AG08396 (cell line): ENCODE measurements at regions not wholly inside any gene's neighbourhood (a gene's known extent, or its start where the extent isn't known, plus 50 kb on each side); places are given as distances from the start of the nearest gene placed in this dataset.

ENCODE experiments used
- DNase-seq: peaks from one replicate; pipeline ENCODE4 v3.0.0; 2012; ENCODE audit warnings: low spot score, mixed read lengths

GRCh38 chr4:18389115-18389514 lies 367.6 kb upstream of the LCORL start:
- DNase-seq = no peak

- DNase-seq = no peak
Measured at GRCh38 chr4:18388039-18388438, 366.5 kb upstream of the LCORL start.

- no peak for DNase-seq
Measured at GRCh38 chr4:18381186-18381585, 359.6 kb upstream of the LCORL start.

GRCh38 chr4:18369561-18369960 lies 348.0 kb upstream of the LCORL start:
- no peak for DNase-seq

GRCh38 chr4:18366892-18367291 lies 345.3 kb upstream of the LCORL start:
- DNase-seq = no peak

- no peak for DNase-seq
Measured at GRCh38 chr4:18366136-18366535, 344.6 kb upstream of the LCORL start.

GRCh38 chr4:18343581-18343980 lies 322.0 kb upstream of the LCORL start:
- DNase-seq = no peak

GRCh38 chr4:18342847-18343246 lies 321.3 kb upstream of the LCORL start:
- DNase-seq = no peak

- DNase-seq = no peak
Measured at GRCh38 chr4:18321956-18322530, 300.5 kb upstream of the LCORL start.

- DNase-seq = no peak
Measured at GRCh38 chr4:18319431-18319830, 297.9 kb upstream of the LCORL start.

GRCh38 chr4:18318682-18319388 lies 297.3 kb upstream of the LCORL start:
- no peak for DNase-seq

- no peak for DNase-seq
Measured at GRCh38 chr4:18314731-18315130, 293.2 kb upstream of the LCORL start.

GRCh38 chr4:18297684-18298083 lies 276.1 kb upstream of the LCORL start:
- no peak for DNase-seq

GRCh38 chr4:18296411-18296810 lies 274.9 kb upstream of the LCORL start:
- DNase-seq = no peak

GRCh38 chr4:18294846-18295245 lies 273.3 kb upstream of the LCORL start:
- no peak for DNase-seq

GRCh38 chr4:18294021-18294420 lies 272.5 kb upstream of the LCORL start:
- DNase-seq = no peak

- no peak for DNase-seq
Measured at GRCh38 chr4:18292411-18292810, 270.9 kb upstream of the LCORL start.

GRCh38 chr4:18291981-18292380 lies 270.4 kb upstream of the LCORL start:
- DNase-seq = no peak

- no peak for DNase-seq
Measured at GRCh38 chr4:18291256-18291655, 269.7 kb upstream of the LCORL start.

- no peak for DNase-seq
Measured at GRCh38 chr4:18285357-18285756, 263.8 kb upstream of the LCORL start.

- DNase-seq = no peak
Measured at GRCh38 chr4:18278244-18278643, 256.7 kb upstream of the LCORL start.

- no peak for DNase-seq
Measured at GRCh38 chr4:18262832-18263231, 241.3 kb upstream of the LCORL start.

GRCh38 chr4:18252052-18252451 lies 230.5 kb upstream of the LCORL start:
- DNase-seq = no peak

- no peak for DNase-seq
Measured at GRCh38 chr4:18250564-18250963, 229.0 kb upstream of the LCORL start.
